COLO829 (cell line): ENCODE measurements at regions not wholly inside any gene's neighbourhood (a gene's known extent, or its start where the extent isn't known, plus 50 kb on each side); places are given as distances from the start of the nearest gene placed in this dataset.

Experiments used
- DNase-seq: peaks from one replicate; pipeline ENCODE4 v3.0.0; 2012; ENCODE audit warnings: low spot score

- no peak for DNase-seq
Observed at GRCh38 chr1:217311766-217312165, 319.1 kb downstream of the GPATCH2 start.

GRCh38 chr1:217311269-217311668 lies 319.6 kb downstream of the GPATCH2 start:
- DNase-seq, result no peak

- no peak for DNase-seq
Observed at GRCh38 chr1:217281332-217281731, 349.6 kb downstream of the GPATCH2 start.

- no peak for DNase-seq
Observed at GRCh38 chr1:217275655-217276398, 355.1 kb downstream of the GPATCH2 start.

GRCh38 chr1:217274927-217275654 lies 355.8 kb downstream of the GPATCH2 start:
- DNase-seq, result peak; percentile 12

GRCh38 chr1:217274416-217274815 lies 356.5 kb downstream of the GPATCH2 start:
- DNase-seq, result no peak

GRCh38 chr1:217273866-217274265 lies 357.0 kb downstream of the GPATCH2 start:
- no peak for DNase-seq

GRCh38 chr1:217272385-217272784 lies 358.5 kb downstream of the GPATCH2 start:
- no peak for DNase-seq

- no peak for DNase-seq
Observed at GRCh38 chr1:217270101-217270500, 360.8 kb downstream of the GPATCH2 start.

- no peak for DNase-seq
Observed at GRCh38 chr1:217268058-217268457, 362.8 kb downstream of the GPATCH2 start.

- DNase-seq, result no peak
Observed at GRCh38 chr1:217261636-217262035, 369.3 kb downstream of the GPATCH2 start.

- no peak for DNase-seq
Observed at GRCh38 chr1:217260676-217261075, 370.2 kb downstream of the GPATCH2 start.

GRCh38 chr1:217253985-217254384 lies 376.9 kb downstream of the GPATCH2 start:
- DNase-seq, result no peak

- DNase-seq, result no peak
Observed at GRCh38 chr1:217253351-217253750, 377.5 kb downstream of the GPATCH2 start.

- DNase-seq, result no peak
Observed at GRCh38 chr1:217251121-217251520, 379.8 kb downstream of the GPATCH2 start.

GRCh38 chr1:217249857-217250256 lies 381.0 kb downstream of the GPATCH2 start:
- DNase-seq, result no peak

GRCh38 chr1:217244971-217245370 lies 385.9 kb downstream of the GPATCH2 start:
- DNase-seq, result no peak

- no peak for DNase-seq
Observed at GRCh38 chr1:217240656-217241055, 390.2 kb downstream of the GPATCH2 start.

GRCh38 chr1:217238945-217239344 lies 391.9 kb downstream of the GPATCH2 start:
- DNase-seq, result no peak

GRCh38 chr1:217230412-217230811 lies 400.5 kb downstream of the GPATCH2 start:
- DNase-seq, result no peak

- DNase-seq, result no peak
Observed at GRCh38 chr1:217228689-217229088, 402.2 kb downstream of the GPATCH2 start.

- no peak for DNase-seq
Observed at GRCh38 chr1:217224201-217224600, 406.7 kb downstream of the GPATCH2 start.

- no peak for DNase-seq
Observed at GRCh38 chr1:217214551-217214950, 416.3 kb downstream of the GPATCH2 start.

- peak; percentile 22 for DNase-seq
Observed at GRCh38 chr1:217211486-217211885, 419.4 kb downstream of the GPATCH2 start.
